Activated CD8-positive, alpha-beta memory T cell treated with anti-CD3 and anti-CD28 coated beads, Interleukin-2, amount 50 U/mL, for 4 hours (primary cell): ENCODE measurements at regions not wholly inside any gene's neighbourhood (a gene's known extent, or its start where the extent isn't known, plus 50 kb on each side); places are given as distances from the start of the nearest gene placed in this dataset.
"Not testable (repeated sequence)": the region's sequence is repeated elsewhere in the genome, so short reads cannot be mapped to it uniquely, and the experiment has no call there.

ENCODE experiments used
- DNase-seq: peaks from one replicate; pipeline ENCODE4 v3.0.0-alpha.2; 2020

DNA sequence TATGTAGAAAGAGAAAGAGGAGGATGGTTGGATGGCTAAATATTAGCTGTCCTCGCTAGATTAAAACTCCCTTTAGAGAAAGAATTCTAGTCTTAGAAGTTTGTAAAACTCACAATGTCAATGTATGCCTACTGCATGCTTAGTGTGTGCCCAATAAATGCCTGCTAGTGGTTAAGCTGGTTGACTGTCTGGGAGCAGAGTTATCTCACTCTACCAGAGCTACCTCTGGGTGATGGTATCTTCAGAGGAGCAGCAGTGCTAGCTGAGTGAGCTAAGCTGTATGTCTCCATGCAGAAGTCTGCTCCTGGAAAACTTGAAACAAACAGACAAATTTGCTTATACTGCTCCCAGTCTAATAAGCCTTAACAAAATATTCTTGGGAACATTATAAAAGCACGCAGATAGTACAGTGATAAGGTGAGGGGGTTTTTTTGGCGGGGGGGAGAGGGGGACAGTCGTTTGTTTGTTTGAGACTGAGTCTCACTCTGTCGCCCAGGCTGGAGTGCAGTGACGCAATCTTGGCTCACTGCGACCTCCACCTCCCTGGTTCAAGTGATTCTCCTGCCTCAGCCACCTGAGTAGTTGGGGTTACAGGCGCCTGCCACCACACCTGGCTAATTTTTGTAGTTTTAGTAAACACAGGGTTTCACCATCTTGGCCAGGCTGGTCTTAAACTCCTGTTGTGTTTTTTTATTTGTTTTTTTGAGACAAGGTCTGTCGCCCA lies 202.8 kb upstream of the TSC22D1 start:
- no peak for DNase-seq

DNA sequence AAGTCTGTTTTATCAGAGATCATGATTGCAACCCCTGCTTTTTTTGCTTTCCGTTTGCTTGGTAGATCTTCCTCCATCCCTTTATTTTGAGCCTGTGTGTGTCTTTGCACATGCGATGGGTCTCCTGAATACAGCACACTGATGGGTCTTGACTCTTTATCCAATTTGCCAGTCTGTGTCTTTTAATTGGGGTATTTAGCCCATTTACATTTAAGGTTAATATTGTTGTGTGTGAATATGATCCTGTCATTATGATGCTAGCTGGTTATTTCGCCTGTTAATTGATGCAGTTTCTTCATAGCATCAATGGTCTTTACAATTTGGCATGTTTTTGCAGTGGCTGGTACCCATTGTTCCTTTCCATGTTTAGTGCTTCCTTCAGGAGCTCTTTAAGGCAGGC lies 199.2 kb upstream of the TSC22D1 start:
- not testable (repeated sequence) for DNase-seq

- DNase-seq, result no peak
Observed at GRCh38 chr13:44770951-44771350, 194.8 kb upstream of the TSC22D1 start.

DNA sequence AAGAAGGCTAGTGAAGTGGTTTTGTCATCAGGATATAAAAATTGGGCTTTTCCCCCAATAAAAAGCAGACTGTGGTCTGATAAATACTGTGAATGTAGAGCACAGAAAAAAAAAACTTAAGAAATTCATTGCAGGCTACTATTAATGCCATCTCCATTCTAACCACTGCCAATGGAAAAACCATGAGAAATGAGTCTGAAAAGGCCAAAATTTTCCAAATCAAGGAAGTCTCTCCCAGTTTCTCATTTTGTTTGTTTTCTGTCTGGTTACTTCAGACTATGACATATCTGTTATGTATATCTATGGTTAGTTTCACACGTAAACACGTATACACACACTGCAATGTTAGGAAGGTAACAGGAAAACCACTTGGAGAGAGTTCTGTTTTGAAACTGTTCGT lies 193.6 kb upstream of the TSC22D1 start:
- DNase-seq, result no peak

- DNase-seq, result peak; percentile 28
Observed at GRCh38 chr13:44768775-44769581, 192.8 kb upstream of the TSC22D1 start.

DNA sequence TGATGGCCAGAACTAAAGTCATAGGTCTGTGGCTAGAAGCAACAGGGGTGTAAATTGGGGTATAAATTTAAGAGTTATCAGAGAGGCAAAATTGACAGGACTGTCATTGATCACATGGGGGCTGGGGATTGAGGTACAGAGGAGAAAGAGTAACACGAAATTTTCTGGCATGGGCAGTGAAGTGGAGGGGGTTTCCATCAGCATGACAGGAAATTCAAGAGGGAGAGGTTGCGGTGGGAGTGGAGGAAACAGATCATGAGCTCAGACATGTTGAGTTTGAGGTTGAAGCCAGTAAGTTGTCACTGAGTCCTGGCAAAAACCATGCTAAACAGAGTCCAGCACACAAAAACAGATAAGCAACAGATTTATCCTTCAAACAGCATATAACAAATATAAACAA lies 192.1 kb upstream of the TSC22D1 start:
- peak; percentile 29 for DNase-seq

GRCh38 chr13:44765001-44765471 lies 188.9 kb upstream of the TSC22D1 start:
- DNase-seq, result no peak

DNA sequence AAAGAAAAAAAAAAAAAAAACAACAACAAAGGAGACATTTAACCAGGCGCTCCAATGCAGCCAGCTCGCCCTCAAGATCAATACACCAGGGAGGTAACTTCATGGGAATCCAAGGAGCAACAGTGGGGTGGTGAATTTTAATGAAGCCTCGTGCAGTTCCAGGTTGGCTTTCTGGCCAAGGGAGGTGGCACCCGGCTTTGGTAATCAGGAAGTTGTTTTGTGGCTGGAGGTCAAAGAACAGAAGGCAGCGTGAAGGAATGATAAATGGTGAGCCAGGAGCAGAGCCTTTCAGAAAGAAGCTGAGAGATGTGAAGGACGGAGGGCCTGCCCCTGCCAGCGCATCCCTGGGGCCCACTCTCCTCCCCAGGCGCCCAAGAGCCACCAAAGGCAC lies 188.2 kb upstream of the TSC22D1 start:
- DNase-seq, result no peak

DNA sequence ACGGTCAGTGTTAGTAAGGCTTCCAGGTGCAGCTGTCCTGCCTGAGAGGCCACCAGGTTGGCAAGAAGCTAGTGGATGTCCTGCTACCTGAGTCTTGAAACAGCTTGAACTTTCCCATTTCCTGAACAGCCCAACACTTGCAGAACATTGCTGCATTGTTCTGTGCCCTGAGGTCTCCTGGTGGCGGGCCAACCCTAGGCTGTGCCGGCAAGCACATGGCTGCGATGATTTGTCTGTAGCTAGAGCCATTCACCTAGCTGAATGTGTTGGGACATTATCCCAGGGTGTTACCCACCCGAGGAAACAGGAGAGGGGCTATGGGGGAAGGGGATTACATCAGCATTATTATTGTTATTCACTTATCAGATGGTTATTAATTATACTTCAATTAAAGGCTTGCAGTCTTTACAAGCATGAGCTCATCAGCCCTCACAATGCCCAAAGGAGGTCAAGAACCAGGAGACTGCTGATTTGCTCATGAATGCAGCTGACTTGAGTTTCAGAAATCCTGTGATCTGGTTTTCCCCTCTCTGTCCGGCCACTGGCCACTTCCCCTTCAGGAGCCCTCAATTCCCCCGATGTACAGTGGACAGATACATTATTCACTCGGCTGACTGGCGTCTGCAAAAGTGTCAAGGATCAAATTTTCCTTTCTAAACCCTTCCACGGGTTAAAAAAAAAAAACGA lies 187.6 kb upstream of the TSC22D1 start:
- no peak for DNase-seq

DNA sequence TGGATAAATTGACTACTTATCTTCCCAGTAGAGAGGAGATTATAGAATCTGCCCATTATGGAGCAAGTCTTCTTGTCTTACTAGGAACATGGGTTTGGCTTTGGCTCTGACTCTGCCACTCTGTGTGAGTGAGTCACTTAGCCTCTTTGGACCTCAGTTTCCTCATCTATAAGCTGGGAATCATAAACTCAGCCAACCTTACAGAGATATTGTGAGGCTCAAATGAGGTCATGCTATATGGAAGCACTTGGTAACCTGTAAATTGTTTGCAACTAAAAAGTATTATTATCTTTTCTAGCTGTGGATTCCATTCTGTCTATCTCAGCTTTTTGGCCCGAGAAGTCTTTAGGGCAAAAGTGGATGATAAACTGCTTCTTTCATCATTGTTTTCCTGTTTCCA lies 186.8 kb upstream of the TSC22D1 start:
- no peak for DNase-seq

DNA sequence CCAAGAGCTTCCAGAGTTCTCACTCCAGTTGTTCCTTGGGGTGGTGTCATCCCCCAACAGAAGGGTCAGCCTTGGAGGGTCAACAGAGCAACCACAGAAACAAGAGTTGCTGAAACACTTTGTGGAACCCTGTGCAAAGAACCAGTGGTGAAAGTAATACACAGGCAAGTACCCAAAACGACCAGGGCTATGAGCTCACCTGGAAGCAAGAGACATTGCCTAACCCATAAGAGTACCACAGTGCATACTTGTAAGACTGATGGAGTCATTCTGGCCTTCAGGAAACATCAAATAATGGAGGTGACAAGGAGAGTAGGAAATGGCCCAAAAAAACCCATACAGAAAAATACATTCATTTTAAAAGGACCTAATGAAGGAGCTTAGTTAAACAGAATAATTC lies 184.3 kb upstream of the TSC22D1 start:
- no peak for DNase-seq

DNA sequence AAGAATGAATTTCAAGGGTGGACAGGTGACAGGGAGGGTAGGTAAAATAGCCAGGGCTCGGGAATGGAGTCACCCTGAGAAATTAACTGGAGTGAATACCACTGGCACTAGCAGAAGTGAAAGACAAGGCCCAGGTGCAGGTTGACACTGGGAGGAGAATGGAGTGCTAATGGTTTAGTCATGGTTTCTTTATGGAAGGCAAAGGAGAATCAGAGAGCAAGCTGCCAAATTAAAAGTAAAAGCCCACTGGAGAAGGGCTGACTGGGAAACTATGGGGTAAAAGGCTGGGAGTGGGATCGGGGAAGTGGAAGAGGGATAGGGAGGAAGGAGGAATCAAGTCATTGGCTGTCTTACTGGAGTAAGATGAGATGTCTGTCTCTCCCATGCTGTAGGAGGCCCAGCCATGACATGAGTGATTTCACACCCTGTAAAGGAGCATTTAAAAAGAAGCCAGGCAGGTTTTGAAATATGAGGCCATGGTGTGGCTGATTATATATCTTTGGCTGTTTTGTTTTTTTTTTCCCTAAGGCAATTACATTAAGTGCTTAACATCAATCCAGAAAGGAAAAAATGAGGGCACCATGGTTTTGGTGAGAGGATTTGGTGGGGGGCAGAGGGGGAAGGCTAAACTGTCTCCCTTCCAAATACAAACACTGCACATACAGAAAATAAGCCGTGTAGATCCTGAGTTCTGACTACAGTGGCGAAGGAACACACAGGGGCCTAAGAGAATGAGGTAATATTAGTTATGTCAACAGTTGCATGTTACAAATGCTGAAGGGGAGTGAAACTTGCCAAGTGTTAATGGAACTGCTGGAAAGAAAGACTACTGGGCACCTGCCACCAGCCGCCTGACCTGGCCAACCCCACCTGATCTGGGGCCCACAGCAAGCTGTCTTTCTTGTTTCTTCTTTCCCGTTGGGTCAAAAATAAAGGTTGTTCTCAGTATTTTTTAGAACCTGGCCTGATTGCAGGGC lies 183.5 kb upstream of the TSC22D1 start:
- DNase-seq, result no peak

DNA sequence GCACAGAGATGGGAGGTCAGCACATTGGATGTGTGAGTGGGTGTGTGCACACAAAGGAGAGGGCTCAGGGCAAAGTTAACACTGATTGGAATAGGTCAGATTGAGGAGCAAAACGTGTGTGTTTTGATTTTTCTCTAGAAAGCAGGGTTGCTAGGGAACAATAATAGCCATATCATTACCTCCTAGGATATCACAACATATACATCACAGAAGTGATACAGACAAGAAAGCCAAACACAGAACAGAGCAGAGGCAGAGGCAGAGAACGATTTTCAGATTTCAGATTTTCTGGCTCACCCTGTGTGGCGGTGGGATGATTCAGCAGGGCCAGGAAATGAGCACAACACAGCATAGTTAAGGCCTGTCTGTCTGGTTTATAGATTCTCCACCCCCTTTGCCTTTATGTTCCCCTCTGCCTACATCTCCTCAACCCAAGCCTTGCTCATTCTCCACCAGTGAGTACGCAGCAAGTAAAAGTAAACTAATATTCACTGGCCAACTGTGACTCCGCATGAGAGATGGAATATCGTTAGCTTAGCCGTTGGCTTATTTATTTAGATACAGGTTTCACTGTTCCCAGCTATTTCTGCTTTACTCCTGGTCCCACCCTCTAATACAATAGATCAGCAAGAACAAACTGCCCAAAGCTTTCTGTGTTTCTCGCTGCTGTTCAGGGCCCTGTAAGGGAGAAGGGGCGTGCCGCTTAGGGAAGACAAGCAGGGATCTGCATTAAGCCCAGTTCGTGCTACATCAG lies 182.7 kb upstream of the TSC22D1 start:
- no peak for DNase-seq

DNA sequence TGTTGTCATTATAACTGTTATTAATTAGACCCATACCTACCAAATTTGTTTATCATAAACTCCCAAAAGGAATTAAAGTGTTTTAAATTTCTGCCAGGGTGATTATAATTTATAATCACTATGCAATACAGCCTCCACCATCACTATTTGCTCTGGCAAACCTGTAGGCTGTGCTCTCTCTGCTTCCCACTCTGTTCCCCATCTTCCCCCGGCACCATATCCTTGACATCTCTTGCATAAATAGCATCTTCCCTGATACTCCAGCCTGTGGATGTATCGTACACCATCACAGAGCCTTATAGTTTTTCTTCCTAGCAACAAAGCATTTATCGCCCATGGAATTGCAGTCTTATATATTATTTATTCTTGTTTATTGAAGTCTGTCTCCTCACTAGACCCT lies 181.5 kb upstream of the TSC22D1 start:
- DNase-seq, result no peak

DNA sequence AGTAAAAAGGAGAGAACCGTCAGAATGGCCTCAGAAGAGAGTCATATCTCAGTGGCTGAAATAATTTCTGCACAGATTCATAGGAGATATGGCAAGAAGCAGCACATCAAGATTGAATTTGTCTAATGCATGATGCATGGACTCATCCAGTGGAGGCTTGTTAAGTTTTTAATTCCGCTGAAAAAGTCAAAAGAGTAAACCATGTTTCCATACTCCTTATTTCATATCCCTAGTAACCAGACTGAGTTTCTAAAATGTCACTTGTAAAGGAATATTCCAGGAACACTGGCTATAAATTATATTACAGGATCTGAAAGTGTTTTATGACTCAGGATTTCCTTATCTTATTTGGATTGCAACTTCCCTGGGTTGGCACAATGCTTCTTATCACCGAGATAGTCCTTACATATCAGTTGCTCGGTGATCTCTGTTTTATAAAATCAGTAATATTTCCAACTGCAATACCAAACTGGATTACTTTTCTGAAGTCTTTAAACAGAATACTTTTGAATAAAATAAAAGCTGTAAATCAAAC lies 180.2 kb upstream of the TSC22D1 start:
- DNase-seq, result no peak

- DNase-seq, result no peak
Observed at GRCh38 chr13:44755872-44756271, 179.7 kb upstream of the TSC22D1 start.

GRCh38 chr13:44752164-44752563 lies 176.0 kb upstream of the TSC22D1 start:
- DNase-seq, result no peak

GRCh38 chr13:44750630-44751029 lies 174.5 kb upstream of the TSC22D1 start:
- no peak for DNase-seq

- no peak for DNase-seq
Observed at GRCh38 chr13:44749906-44750305, 173.8 kb upstream of the TSC22D1 start.

DNA sequence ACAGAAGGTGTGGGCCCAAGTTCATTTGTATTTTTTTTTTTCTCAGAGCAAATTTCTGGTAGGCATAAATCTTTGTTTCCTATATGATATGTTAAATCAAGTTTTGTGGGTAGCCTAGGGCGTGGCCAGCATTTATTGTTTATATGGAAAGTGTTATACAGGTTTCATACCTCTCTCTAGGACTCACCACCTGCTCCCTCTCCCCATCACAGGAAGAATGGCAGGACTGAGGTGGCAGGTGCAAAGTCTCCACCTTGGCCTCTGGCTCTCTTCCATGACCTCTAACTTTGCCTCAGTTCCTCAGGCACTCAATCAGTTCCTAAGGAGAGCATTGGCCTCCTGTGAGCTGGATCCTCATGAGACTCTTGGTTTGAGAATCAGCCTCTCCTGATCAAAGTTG lies 172.3 kb upstream of the TSC22D1 start:
- no peak for DNase-seq

DNA sequence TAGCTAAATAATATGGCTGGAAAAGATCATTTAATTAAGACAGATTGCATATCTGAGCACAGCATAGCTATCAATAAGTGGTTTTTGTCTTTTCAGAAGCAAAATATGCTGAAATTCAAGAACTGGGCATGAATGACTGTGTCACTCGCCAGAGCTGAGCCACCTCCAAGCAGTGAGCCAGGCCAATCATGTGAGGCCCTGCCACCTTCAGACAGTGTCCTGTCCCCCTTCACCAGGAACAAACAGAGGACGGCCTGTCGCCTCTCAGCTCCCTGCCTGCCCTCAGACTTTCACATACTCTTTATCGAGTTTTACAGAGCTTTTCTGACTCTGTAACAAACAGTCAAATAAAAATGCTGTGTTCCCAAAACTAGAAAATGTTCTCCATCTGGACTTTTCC lies 171.0 kb upstream of the TSC22D1 start:
- no peak for DNase-seq

DNA sequence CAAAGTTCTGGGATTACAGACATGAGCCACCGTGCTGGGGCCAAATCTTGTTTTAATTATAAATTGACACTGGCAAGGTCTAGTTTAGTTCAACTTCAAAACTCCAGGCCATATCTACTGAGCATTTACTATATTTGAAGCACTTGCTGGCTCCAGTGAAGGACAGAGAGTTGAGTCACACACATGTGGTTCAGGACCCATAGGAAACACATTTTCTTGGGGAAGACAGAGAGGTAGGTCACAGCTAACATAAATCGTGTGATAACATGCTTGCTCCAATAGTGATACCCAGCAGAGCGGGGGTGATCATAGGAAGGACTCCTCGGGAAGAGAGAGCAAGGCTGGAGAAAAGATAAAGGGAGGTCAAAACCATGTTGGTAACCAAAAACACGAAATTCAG lies 170.6 kb upstream of the TSC22D1 start:
- DNase-seq, result no peak
